GM21619 (cell line): ENCODE measurements at regions not wholly inside any gene's neighbourhood (a gene's known extent, or its start where the extent isn't known, plus 50 kb on each side); places are given as distances from the start of the nearest gene placed in this dataset.
"Not testable (repeated sequence)": the region's sequence is repeated elsewhere in the genome, so short reads cannot be mapped to it uniquely, and the experiment has no call there.

Experiments
- ATAC-seq: cut with Tn5 transposase; IDR thresholded peaks from one replicate; pipeline ENCODE4 v1.9.1; 2021; ENCODE audit not compliant: unreplicated experiment

- ATAC-seq, result peak; percentile 95
Measured at GRCh38 chr5:50501491-50502228, 60.6 kb upstream of the EMB start.

GRCh38 chr5:50513028-50513457 is 72.0 kb upstream of the EMB start:
- not testable (repeated sequence) for ATAC-seq

GRCh38 chr5:50521060-50521459 is 80.0 kb upstream of the EMB start:
- not testable (repeated sequence) for ATAC-seq

- not testable (repeated sequence) for ATAC-seq
Measured at GRCh38 chr5:50527514-50528060, 86.5 kb upstream of the EMB start.

GRCh38 chr5:50535393-50535792 is 94.3 kb upstream of the EMB start:
- ATAC-seq, result no peak

- not testable (repeated sequence) for ATAC-seq
Measured at GRCh38 chr5:50537534-50537933, 96.4 kb upstream of the EMB start.

GRCh38 chr5:50547303-50547702 is 106.2 kb upstream of the EMB start:
- ATAC-seq, result peak; percentile 83

- ATAC-seq, result no peak
Measured at GRCh38 chr5:50550267-50550666, 109.2 kb upstream of the EMB start.

GRCh38 chr5:50550993-50551392 is 109.9 kb upstream of the EMB start:
- ATAC-seq, result no peak

- no peak for ATAC-seq
Measured at GRCh38 chr5:50553560-50553984, 112.5 kb upstream of the EMB start.

GRCh38 chr5:50558640-50559039 is 107.8 kb upstream of the PARP8 start:
- not testable (repeated sequence) for ATAC-seq

- no peak for ATAC-seq
Measured at GRCh38 chr5:50559955-50560354, 106.5 kb upstream of the PARP8 start.

- ATAC-seq, result no peak
Measured at GRCh38 chr5:50562694-50563093, 103.7 kb upstream of the PARP8 start.

- peak; percentile 82 for ATAC-seq
Measured at GRCh38 chr5:50564079-50564478, 102.4 kb upstream of the PARP8 start.

- ATAC-seq, result no peak
Measured at GRCh38 chr5:50564558-50564957, 101.9 kb upstream of the PARP8 start.

GRCh38 chr5:50574121-50574520 is 92.3 kb upstream of the PARP8 start:
- no peak for ATAC-seq

GRCh38 chr5:50575740-50576139 is 90.7 kb upstream of the PARP8 start:
- no peak for ATAC-seq

- ATAC-seq, result no peak
Measured at GRCh38 chr5:50576265-50576664, 90.2 kb upstream of the PARP8 start.

GRCh38 chr5:50576686-50577256 is 89.7 kb upstream of the PARP8 start:
- no peak for ATAC-seq

- no peak for ATAC-seq
Measured at GRCh38 chr5:50580506-50580905, 85.9 kb upstream of the PARP8 start.

GRCh38 chr5:50581845-50582244 is 84.6 kb upstream of the PARP8 start:
- not testable (repeated sequence) for ATAC-seq

- ATAC-seq, result no peak
Measured at GRCh38 chr5:50582699-50583098, 83.7 kb upstream of the PARP8 start.
